Stimulated activated CD4-positive, alpha-beta T cell treated with anti-CD3 and anti-CD28 coated beads, Interleukin-4, amount 100 ng/mL, for 24 hours (primary cell): ENCODE measurements at regions not wholly inside any gene's neighbourhood (a gene's known extent, or its start where the extent isn't known, plus 50 kb on each side); places are given as distances from the start of the nearest gene placed in this dataset.

Experiments
- DNase-seq: peaks from one replicate; pipeline ENCODE4 v3.0.0-alpha.2; 2020

GRCh38 chr20:24738981-24739633 is 210.0 kb upstream of the CST7 start:
- no peak for DNase-seq

DNA sequence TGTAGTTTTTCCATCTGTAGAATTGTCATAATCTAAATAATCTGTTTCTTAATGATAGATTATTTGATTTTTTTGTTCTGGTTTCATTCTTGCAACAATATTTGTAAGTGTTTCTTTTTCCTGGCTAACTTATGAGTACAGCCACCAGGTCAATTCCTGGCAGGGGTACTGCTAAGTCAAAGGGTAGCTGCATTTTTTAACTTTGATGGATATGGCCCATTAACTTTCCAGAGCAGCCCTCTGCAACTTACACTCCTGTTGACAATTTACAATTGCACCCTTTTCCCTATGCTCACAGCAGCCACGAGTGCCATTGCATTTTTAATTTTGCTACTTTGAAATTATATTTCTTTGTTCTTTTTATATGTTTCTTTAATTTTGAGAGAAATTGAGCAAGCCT is 209.3 kb upstream of the CST7 start:
- DNase-seq: no peak

GRCh38 chr20:24741493-24742072 is 207.5 kb upstream of the CST7 start:
- no peak for DNase-seq

DNA sequence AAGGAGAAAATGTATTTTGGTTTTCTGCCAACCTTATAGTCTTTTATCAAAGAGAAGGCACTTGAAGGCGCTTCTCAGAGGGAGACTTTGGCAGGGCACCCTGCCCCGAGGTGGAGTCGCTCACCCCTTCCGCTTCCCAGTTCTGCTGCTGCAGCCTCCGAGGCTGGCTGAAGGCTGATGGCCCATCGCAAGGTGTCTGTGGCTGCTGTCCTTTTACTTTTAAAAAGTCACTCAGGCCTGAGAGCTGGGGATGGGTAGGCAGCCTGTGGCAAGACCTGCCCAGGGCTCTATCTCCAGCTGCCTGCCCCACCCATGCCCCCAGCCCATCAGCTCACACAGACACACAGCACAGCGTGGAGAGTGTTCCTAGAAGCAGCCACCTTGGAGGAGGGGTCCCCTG is 206.6 kb upstream of the CST7 start:
- DNase-seq: no peak

DNA sequence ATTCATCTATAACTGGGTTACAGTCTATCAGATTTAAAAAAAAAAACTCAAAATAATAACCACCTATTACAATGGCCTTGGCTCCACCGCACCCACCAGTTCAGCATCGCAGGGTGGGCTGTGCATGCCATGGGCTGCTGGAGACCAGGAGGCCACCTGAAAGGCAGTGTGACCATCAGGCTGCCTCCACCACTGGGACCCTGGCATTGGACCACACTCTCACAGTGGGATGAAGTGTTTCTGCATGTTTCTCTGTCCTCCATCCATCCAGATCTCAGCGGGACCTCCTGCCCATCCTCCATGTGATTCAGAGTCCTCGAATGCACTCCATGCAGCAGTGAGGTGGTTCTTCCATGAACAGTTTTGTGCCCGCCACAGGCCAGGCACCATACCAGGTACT is 206.1 kb upstream of the CST7 start:
- no peak for DNase-seq

DNA sequence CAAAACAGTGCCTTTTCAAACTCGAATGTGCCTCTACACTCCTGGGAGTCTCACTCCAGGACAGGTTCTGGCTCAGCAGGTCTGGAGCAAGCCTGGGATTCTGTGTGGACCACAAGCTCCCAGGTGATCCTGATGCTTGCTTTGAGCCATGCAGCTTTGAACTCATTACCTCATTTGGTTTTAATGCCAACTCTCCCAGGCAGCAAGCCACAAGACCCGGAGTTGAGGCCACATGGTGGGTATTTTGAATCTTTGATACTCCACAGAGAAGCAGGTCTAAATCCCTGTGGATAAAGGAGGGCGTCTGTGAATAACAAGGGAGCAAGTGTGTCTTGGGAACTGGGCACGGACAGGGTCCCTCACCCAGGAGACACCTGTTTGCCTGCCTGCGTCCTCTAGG is 205.4 kb upstream of the CST7 start:
- DNase-seq: no peak

DNA sequence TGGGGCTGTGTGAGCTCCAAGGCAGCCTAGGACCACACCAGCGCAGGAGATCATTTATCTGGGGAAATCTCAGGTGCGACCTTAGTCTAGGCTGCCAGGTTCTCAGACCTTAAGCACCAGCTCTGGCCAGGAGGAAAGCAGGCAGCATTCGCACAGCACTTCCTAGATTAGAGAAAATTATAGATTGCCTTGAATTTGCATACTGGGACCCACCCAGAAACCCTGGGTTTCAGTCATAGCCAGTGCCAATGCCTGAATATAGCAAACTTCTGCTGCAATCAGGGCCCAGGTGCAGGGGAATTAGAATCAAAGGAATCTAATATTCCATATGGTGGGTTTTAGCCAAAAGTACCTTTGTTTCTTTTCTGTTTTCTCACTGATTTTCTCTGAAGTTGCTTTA is 204.3 kb upstream of the CST7 start:
- no peak for DNase-seq

GRCh38 chr20:24745206-24745605 is 203.9 kb upstream of the CST7 start:
- no peak for DNase-seq

DNA sequence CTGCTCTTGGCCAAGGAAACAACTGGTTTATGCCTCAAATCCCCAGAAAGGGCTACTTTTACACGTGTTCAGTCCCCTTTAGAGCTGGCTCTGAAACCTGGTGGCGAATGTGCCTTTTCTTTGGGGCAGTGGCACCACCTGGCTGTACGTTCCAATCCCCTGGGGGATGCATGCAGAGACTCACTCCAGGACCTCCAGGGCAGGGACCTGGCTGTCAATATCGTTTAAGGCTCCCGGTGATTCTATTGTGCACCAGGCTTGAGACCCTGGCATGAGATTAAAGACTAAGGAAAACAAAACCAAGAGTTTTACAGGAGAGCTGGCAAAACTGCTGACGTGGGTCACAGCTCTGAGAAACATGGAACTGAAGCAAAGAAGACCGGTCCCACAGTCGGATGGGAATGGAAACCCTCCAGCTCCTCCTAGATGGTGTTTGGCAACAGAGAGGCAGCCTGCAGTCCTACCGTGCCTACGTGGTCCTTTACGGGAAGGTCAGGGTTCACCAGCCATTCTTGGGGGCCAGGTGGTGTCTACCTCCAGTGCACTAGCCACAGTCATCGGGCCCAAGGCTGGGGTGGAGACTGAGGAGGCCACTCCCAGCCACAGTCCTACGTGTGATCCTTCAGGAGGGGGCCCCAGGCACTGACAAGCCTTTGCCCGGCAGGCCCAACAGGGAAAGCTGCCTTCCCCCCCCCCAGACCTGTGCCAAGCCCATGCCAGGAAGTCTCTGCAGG is 203.3 kb upstream of the CST7 start:
- DNase-seq: no peak

DNA sequence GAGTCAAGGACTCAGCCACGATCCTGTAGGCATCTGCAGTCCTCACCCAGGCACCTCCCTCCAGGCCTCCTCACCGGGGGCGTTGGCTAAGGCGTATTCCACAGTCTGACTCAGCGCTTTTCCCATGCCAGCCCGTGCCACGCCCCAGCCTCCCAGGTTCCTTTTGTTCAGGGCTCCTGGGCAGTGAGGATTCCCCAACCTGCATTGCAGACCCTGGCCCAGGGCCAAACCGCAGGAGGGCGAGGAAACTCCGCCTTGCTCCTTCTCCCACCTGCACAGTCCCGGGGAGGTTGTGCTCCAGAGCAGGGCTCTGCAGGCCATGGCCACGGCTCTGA is 202.8 kb upstream of the CST7 start:
- DNase-seq: no peak

GRCh38 chr20:24747010-24747712 is 201.9 kb upstream of the CST7 start:
- no peak for DNase-seq

DNA sequence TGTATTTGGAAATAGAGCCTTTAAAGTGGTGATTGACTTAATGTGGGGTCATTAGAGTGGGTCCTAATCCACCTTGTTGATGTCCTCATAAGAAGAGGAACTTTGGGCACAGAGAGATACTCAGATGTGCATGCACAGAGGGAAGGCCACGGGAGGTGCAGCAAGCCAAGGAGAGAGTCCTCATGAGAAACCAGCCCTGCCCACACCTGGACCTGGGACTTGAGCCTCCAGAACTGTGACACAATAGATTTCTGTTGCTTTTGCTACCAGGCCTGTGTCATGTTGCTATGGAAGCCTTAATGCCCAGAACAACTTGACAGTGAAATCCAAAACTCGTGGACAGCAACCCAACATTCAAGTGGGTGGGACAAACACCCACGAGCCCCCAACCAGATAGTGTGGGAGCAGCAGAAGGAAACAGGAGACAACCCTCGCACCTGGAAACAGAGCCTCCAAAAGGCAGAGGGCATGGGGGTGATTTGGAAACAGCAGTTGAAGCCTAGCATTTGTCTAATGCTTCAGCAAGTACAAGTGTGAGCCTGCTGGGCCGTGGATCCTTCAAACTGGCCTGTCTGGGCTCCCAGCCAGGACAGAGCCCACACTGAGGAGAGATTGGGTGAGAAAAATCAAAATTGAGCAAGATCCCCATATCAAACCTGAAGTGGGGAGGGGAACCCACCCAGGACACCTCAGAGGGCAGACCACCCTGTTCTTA is 201.0 kb upstream of the CST7 start:
- no peak for DNase-seq

GRCh38 chr20:24751551-24751950 is 197.5 kb upstream of the CST7 start:
- no peak for DNase-seq

DNA sequence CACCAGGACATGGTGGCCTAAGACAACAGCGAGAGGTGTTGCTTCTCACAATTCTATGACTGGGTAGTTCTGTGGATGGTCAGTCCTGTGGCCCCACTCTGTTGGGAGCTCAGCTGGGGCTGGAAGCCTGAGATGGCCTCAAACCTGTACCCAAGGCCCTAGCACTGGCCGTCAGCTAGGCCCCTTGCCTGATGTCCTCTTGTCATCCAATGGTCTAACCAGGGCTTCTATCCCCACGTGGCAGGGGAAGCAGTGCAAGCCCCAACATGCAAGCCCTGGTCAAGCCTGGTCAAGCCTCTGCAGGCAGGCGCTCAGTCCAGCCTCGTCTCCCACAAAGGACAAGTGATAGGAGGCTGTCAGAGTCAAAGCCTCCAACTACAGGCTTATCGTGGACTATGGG is 196.5 kb upstream of the CST7 start:
- no peak for DNase-seq

DNA sequence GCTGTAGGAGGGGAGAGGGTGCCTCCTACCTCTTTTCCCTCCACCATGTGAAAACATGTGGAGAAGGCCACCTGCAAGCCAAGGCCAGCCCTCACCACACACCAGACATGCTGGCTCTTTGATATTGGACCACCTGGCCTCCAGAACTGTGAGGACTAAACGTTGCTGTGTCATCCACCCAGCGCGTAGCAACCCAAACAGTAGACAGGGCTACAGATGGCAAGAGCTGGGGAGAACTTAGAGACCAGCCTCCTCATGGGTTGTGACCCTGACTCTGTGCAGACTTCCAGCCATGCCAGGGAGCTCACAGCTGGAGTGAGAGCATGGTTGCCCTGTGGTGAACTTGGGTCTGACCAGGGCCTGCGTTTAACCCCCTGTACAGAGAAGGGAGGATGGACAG is 195.9 kb upstream of the CST7 start:
- DNase-seq: no peak

DNA sequence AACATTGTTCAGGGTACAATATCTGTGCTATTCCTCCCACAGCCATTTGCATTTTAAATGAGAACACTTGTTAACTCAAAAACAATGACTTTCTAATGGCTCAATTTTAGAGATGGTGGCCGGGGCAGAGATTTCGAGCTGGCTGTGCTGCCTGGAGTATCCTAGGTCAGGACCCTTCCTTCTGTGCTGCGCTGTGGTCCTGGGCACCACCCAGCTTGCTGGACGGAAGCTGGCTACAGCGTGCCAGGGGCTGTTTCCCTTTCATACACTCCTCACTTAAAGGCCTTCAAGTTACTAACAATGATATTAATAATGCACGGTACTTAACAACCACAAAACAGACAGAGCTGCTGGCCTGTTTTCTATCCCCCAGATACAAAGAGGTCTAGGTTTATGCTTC is 194.4 kb upstream of the CST7 start:
- no peak for DNase-seq

GRCh38 chr20:24755411-24755922 is 193.6 kb upstream of the CST7 start:
- DNase-seq: no peak

DNA sequence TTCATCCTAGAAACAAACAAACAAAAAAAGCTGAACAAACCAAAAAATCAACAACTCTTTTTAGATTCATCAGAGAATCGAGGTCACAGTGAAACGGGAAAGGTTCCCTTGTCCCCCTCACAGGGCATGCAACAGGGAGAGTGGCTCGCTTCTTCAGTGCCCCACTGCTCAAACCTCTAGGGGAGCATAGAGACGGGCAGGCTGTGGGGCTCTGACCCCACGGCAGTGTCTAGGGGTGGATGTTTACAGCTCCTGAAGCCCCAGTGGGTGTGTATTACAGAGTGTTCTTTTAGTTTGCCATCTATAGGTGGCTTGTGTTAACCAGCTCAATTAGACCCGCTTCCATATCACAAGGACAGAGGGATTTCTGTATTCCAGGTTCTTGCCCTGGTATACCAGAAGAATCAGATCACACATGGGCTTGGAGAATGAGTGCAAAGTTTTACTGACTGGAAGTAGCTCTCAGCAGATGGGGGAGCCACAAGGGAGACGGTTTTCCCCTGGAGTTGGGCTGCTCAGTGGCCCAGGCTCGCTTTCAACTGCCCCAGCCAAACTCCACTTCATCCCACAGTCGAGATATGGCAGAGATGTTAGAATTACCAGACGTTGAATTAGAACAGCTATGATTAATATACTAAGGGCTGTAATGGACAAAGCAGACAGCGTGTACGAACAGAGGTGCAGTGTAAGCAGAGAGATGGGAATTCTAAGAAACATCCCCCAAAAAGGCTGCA is 192.6 kb upstream of the CST7 start:
- DNase-seq: no peak

- peak; percentile 1 for DNase-seq
Observed at GRCh38 chr20:24761220-24762065, 187.6 kb upstream of the CST7 start.

DNA sequence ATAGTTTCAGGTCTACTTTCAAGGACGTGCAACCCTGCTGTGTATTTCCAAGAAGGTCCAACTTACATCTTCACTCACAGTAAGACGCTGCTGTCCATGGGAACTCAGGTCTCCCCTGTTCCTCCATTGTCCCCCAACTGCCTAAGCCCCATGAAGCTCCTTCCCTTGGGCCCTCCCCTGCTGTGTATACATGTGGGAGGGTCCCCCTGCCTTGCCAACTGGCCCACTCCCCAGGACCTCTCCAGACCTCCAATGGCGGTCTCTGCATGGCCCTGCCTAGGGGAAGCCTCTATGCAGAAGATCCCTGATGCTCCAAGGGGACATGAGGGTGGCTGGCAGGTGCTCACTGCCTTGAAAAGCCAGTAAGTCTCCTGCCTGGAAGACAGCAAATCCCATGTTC is 186.7 kb upstream of the CST7 start:
- DNase-seq: peak; percentile 1

DNA sequence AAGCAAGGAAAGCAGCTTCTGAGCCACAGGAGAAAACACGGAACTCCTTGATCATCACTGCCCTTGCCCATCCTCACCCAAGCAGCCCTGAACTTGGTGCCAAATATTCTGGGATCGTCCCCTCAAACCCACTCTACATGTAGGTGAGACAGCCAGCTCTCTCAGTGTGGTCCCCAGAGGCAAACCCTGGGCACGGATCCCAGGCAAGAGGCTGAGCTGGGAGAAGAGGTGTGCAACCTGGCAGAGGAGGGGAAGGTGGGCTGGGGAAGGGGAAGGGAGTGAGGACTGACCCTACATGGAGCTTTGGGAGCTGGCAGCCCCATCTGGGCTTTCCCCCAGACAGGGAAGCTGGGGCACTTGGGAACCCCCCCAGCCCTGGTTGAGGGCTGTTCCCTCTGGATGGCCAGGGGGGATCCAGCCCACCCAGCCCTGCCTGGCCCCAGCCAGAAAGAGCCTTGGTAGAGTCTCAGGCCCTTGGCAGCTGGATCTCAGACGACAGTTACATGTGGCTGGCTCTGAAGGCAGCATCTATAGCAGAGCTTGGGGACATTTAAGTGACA is 186.2 kb upstream of the CST7 start:
- DNase-seq: no peak
